ENCODE measurements at regions not wholly inside any gene's neighbourhood (a gene's known extent, or its start where the extent isn't known, plus 50 kb on each side); places are given as distances from the start of the nearest gene placed in this dataset.

- Histone ChIP-seq H3K79me2 (ENCODE audit: insufficient read depth, low read length) (no peaks in the 10 kb centered on the region), H2AFZ (ENCODE audit: low read depth, low read length, poor library complexity, severe bottlenecking) (no peak overlapping the region), H4K20me1 (ENCODE audit: insufficient read depth) (no peaks in the 10 kb centered on the region), H3K9me3 (ENCODE audit: control insufficient read depth in 1 of 2, insufficient read depth in 1 of 2, low read depth in 1 of 2, low read length in 2 of 2) (no peaks in the 10 kb centered on the region), H3K9ac (ENCODE audit: low read length) (no peak overlapping the region), H3K36me3 (ENCODE audit: control insufficient read depth in 1 of 2, insufficient read depth in 2 of 2, low read length in 2 of 2) (no peaks in the 10 kb centered on the region), H3K4me3 (replicated peaks in 1 of 2; ENCODE audit: low read depth in 1 of 2, low read length in 2 of 2) (no peak overlapping the region), H3K27ac (ENCODE audit: low read depth, low read length) (no peak overlapping the region), H3K9me2 (ENCODE audit: insufficient read depth) (no peaks in the 10 kb centered on the region), H3K4me2 (ENCODE audit: low read length) (0 out of 2 replicates have a peak overlapping the region, but pooled peaks have one; percentile 13), H3K4me1 (ENCODE audit: control insufficient read depth in 1 of 2, insufficient read depth in 2 of 2, low read length in 2 of 2) (peaks cover 0 to 10% of the 10 kb centered on the region in 2 experiments; a peak in 2 of 4 replicates), H3K27me3 (ENCODE audit: insufficient read depth, low read length) (no peaks in the 10 kb centered on the region)
- RAD21 ChIA-PET (ENCODE audit: low non-redundant PET in 1 of 2, low total read pairs in 2 of 2, uncharacterized antibody in 2 of 2, unreplicated experiment in 2 of 2): no interaction called here
- no TSS peak for BruUV-seq (replicated peaks)
- intact Hi-C loops (cut with micrococcal nuclease): no loop called here
- ATAC-seq: no peak; the same call in 1 of the 2 replicates
- POLR2A ChIA-PET: interaction anchor here (0.9 kb wide), 1 partner anchor 13 kb away, joined by 3 read pairs; no protein-coding TSS in a partner anchor
- DNase-seq (ENCODE audit: low read depth, low spot score): no peak
- TF ChIP-seq EZH2 (IDR thresholded peaks at IDR 0.05): no peak
- no peak for TF ChIP-seq EZH2phosphoT487 (IDR thresholded peaks at IDR 0.05; ENCODE audit: borderline replicate concordance)
- TF ChIP-seq SP1 (IDR thresholded peaks at IDR 0.05; ENCODE audit: low read depth): no peak
- no peak for TF ChIP-seq SIN3A (IDR thresholded peaks at IDR 0.05; ENCODE audit: low read depth)
- no peak for TF ChIP-seq FOSL1 (IDR thresholded peaks at IDR 0.05; ENCODE audit: low read depth)
- TF ChIP-seq CTCF (IDR thresholded peaks at IDR 0.05 in 2 of 3, conservative IDR thresholded peaks at IDR 0.05 in 1 of 3; ENCODE audit: borderline replicate concordance in 1 of 3, insufficient read depth in 1 of 3, low read depth in 2 of 3, low read length in 2 of 3): no peak
- no peak for TF ChIP-seq POLR2A (IDR thresholded peaks at IDR 0.05; ENCODE audit: borderline replicate concordance, extremely low read depth, insufficient read depth, insufficient read length)
- no peak for TF ChIP-seq YY1 (IDR thresholded peaks at IDR 0.05; ENCODE audit: extremely low read depth, insufficient replicate concordance, low read depth, low read length)
- CTCF ChIA-PET: no interaction called here
These were observed 57.6 kb upstream of the JAG1 start for GRCh38 chr20:10731190-10731965.
